ENCODE measurements at regions not wholly inside any gene's neighbourhood (a gene's known extent, or its start where the extent isn't known, plus 50 kb on each side); places are given as distances from the start of the nearest gene placed in this dataset.

GRCh38 chr20:20834008-20834407 lies 121.6 kb upstream of the RALGAPA2 start:
- POLR2A ChIA-PET, result no interaction called here
- CTCF ChIA-PET, result interaction anchor here (1.1 to 7.9 kb wide), 5 partner anchors 9 to 738 kb away, joined by 5 to 57 read pairs (median 7); no protein-coding TSS in a partner anchor
- DNase-seq (ENCODE audit: low read depth), result no peak
- TF ChIP-seq CTCF (IDR thresholded peaks at IDR 0.05; ENCODE audit: insufficient read depth, low read depth, low read length), result no peak
- no peaks in the 10 kb centered on the region for H3K27me3 ChIP-seq (ENCODE audit: control insufficient read depth, insufficient read depth, low read length)
- no peaks in the 10 kb centered on the region for H3K36me3 ChIP-seq (ENCODE audit: control insufficient read depth, insufficient read depth, low read length)
- no peak overlapping the region for H3K4me3 ChIP-seq (ENCODE audit: low read depth, low read length)

GRCh38 chr20:20832715-20833114 lies 120.3 kb upstream of the RALGAPA2 start:
- ChIA-PET CTCF (interaction anchor here (7.9 kb wide), 1 partner anchor 674 kb away, joined by 57 read pairs; no protein-coding TSS in a partner anchor), POLR2A (no interaction called here)
- TF ChIP-seq CTCF (IDR thresholded peaks at IDR 0.05; ENCODE audit: insufficient read depth, low read depth, low read length), result no peak
- H3K36me3 ChIP-seq (ENCODE audit: control insufficient read depth, insufficient read depth, low read length), result no peaks in the 10 kb centered on the region
- no peak for DNase-seq (ENCODE audit: low read depth)
- H3K27me3 ChIP-seq (ENCODE audit: control insufficient read depth, insufficient read depth, low read length), result no peaks in the 10 kb centered on the region
- no peak overlapping the region for H3K4me3 ChIP-seq (ENCODE audit: low read depth, low read length)

- Histone ChIP-seq H3K4me3 (ENCODE audit: low read depth, low read length) (no peak overlapping the region), H3K36me3 (ENCODE audit: control insufficient read depth, insufficient read depth, low read length) (no peaks in the 10 kb centered on the region), H3K27me3 (ENCODE audit: control insufficient read depth, insufficient read depth, low read length) (no peaks in the 10 kb centered on the region)
- no peak for DNase-seq (ENCODE audit: low read depth)
- ChIA-PET CTCF (no interaction called here), POLR2A (no interaction called here)
- TF ChIP-seq CTCF (IDR thresholded peaks at IDR 0.05; ENCODE audit: insufficient read depth, low read depth, low read length), result no peak
Measured at GRCh38 chr20:20831794-20832193, 119.3 kb upstream of the RALGAPA2 start.

GRCh38 chr20:20829681-20830080 lies 117.2 kb upstream of the RALGAPA2 start:
- no peaks in the 10 kb centered on the region for H3K36me3 ChIP-seq (ENCODE audit: control insufficient read depth, insufficient read depth, low read length)
- no peaks in the 10 kb centered on the region for H3K27me3 ChIP-seq (ENCODE audit: control insufficient read depth, insufficient read depth, low read length)
- H3K4me3 ChIP-seq (ENCODE audit: low read depth, low read length), result no peak overlapping the region
- DNase-seq (ENCODE audit: low read depth), result no peak
- ChIA-PET POLR2A (no interaction called here), CTCF (no interaction called here)
- no peak for TF ChIP-seq CTCF (IDR thresholded peaks at IDR 0.05; ENCODE audit: insufficient read depth, low read depth, low read length)

GRCh38 chr20:20827992-20828597 lies 115.7 kb upstream of the RALGAPA2 start:
- DNase-seq (ENCODE audit: low read depth), result no peak
- CTCF ChIA-PET, result interaction anchor here (2.6 kb wide), 1 partner anchor 9 kb away, joined by 10 read pairs; no protein-coding TSS in a partner anchor
- POLR2A ChIA-PET, result no interaction called here
- Histone ChIP-seq H3K27me3 (ENCODE audit: control insufficient read depth, insufficient read depth, low read length) (no peaks in the 10 kb centered on the region), H3K4me3 (ENCODE audit: low read depth, low read length) (no peak overlapping the region), H3K36me3 (ENCODE audit: control insufficient read depth, insufficient read depth, low read length) (no peaks in the 10 kb centered on the region)
- TF ChIP-seq CTCF (IDR thresholded peaks at IDR 0.05; ENCODE audit: insufficient read depth, low read depth, low read length), result no peak
